ENCODE measurements at regions not wholly inside any gene's neighbourhood (a gene's known extent, or its start where the extent isn't known, plus 50 kb on each side); places are given as distances from the start of the nearest gene placed in this dataset.

GRCh38 chr3:103617961-103618360, 1183.1 kb downstream of the ZPLD1 start:
- TF ChIP-seq CTCF (IDR thresholded peaks at IDR 0.05) (no peak), POLR2A (IDR thresholded peaks at IDR 0.05) (no peak)
